Uterus (tissue), 2 donors: ENCODE measurements at regions not wholly inside any gene's neighbourhood (a gene's known extent, or its start where the extent isn't known, plus 50 kb on each side); places are given as distances from the start of the nearest gene placed in this dataset.
A peak's percentile ranks its signal among the peaks of the same experiment; 100 is the strongest.

Experiments
- CTCF ChIP-seq, 4 experiments: fragments of 200-600 bp in 2 of 4; fragments of 450-650 bp in 2 of 4; sonication (generic) in 2 of 4; IDR thresholded peaks; one replicate each; pipeline ENCODE4 v1.5.1; 2016 to 2019; ENCODE audit warnings: antibody characterized with exemption in 4 of 4, mild to moderate bottlenecking in 2 of 4, moderate library complexity in 1 of 4
- POLR2A ChIP-seq, 2 donors: fragments of 450-650 bp; IDR thresholded peaks; one replicate each; pipeline ENCODE4 v1.6.1; 2016; ENCODE audit warnings: antibody characterized with exemption in 2 of 2, mild to moderate bottlenecking in 1 of 2, moderate library complexity in 1 of 2

DNA sequence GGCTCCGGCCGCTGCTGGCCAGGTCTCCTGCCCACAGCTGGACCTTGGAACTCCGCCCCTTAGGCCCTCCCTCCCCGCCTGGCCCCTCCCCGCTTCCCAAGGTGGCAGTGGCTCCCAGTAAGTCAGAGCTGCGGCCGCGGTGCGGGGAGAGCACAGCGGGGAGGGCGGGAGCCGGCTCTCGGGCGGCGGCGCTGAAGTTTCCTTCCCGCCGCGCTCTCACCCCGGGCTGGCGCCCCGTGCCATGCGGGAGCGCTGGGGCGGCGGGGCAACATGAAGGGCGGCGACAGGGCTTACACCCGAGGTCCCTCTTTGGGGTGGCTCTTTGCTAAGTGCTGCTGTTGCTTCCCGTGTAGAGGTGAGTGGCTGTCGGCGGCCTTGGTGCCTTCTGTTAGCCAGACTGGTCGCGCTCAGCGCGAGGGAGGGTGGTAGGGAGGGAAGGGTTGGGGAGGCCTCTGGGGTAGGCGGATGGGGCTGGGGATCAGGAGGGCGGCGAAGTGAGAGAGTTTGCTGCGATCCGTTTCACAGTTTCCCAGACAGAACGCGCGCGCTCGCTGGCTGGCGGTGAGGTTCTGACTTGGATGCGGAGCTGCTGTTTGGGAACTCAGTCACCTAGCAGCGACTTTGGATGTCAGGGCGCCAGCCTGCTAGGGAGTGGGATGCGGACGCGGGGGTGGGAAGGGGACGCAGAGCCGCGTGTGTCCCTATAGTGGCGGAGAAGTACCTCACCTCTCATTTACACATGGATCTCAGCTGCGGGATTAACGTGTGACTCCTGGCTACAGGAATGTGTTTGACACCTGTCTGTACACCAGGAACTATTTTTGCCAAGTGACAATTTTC is 145.5 kb upstream of the UMPS start:
- TF ChIP-seq POLR2A (IDR thresholded peaks at IDR 0.05) (peak; percentile 13 to 18), CTCF (IDR thresholded peaks at IDR 0.05) (no peak)
